ENCODE measurements at regions not wholly inside any gene's neighbourhood (a gene's known extent, or its start where the extent isn't known, plus 50 kb on each side); places are given as distances from the start of the nearest gene placed in this dataset.
A peak's percentile ranks its signal among the peaks of the same experiment; 100 is the strongest.
"Not testable (repeated sequence)": the region's sequence is repeated elsewhere in the genome, so short reads cannot be mapped to it uniquely, and the experiment has no call there.

- no peak for DNase-seq (ENCODE audit: low spot score)
- Histone ChIP-seq H3K27ac (no peak overlapping the region), H3K79me2 (no peaks in the 10 kb centered on the region), H4K20me1 (ENCODE audit: insufficient read depth, poor library complexity, severe bottlenecking) (no peaks in the 10 kb centered on the region), H3K4me2 (no peak overlapping the region), H3K4me3 (no peak overlapping the region), H3K36me3 (replicated peaks; ENCODE audit: insufficient read depth, low read depth) (no peaks in the 10 kb centered on the region), H3K9me3 (ENCODE audit: low read depth) (no peaks in the 10 kb centered on the region), H3K9me2 (replicated peaks; ENCODE audit: insufficient read depth) (no peaks in the 10 kb centered on the region), H2AFZ (no peak overlapping the region), H3K4me1 (ENCODE audit: insufficient read depth) (no peaks in the 10 kb centered on the region), H3K27me3 (no peaks in the 10 kb centered on the region)
- WGBS (ENCODE audit: low lambda C conversion rate, missing lambda C conversion rate): 89% methylated on average over 3 of the region's 3 CpGs
- no peak for TF ChIP-seq CTCF (IDR thresholded peaks at IDR 0.05; ENCODE audit: poor library complexity)
- no peak for TF ChIP-seq EZH2 (IDR thresholded peaks at IDR 0.05; ENCODE audit: borderline replicate concordance)
- TF ChIP-seq EZH2phosphoT487 (IDR thresholded peaks at IDR 0.05; ENCODE audit: low read depth, severe bottlenecking, unreplicated experiment): no peak
Observed at GRCh38 chr6:84304881-84305280, 77.4 kb upstream of the CEP162 start.

- not testable (repeated sequence) for H3K4me1 ChIP-seq (ENCODE audit: insufficient read depth); H3K27ac ChIP-seq; H3K36me3 ChIP-seq (replicated peaks; ENCODE audit: insufficient read depth, low read depth); H3K9me2 ChIP-seq (replicated peaks; ENCODE audit: insufficient read depth); H4K20me1 ChIP-seq (ENCODE audit: insufficient read depth, poor library complexity, severe bottlenecking); H2AFZ ChIP-seq; H3K9me3 ChIP-seq (ENCODE audit: low read depth); H3K79me2 ChIP-seq; H3K4me3 ChIP-seq; H3K4me2 ChIP-seq; H3K27me3 ChIP-seq; DNase-seq (ENCODE audit: low spot score)
- 95% methylated on average over 1 of the region's 1 CpG for WGBS (ENCODE audit: low lambda C conversion rate, missing lambda C conversion rate)
Observed at GRCh38 chr6:84291033-84291432, 63.6 kb upstream of the CEP162 start.

GRCh38 chr6:84284428-84285049, 57.1 kb upstream of the CEP162 start:
- no peak for TF ChIP-seq EZH2phosphoT487 (IDR thresholded peaks at IDR 0.05; ENCODE audit: low read depth, severe bottlenecking, unreplicated experiment)
- TF ChIP-seq CTCF (IDR thresholded peaks at IDR 0.05; ENCODE audit: poor library complexity): peak; percentile 44
- H2AFZ ChIP-seq: peak overlapping the region; percentile 37
- H4K20me1 ChIP-seq (ENCODE audit: insufficient read depth, poor library complexity, severe bottlenecking): no peaks in the 10 kb centered on the region
- H3K9me2 ChIP-seq (replicated peaks; ENCODE audit: insufficient read depth): no peaks in the 10 kb centered on the region
- H3K36me3 ChIP-seq (replicated peaks; ENCODE audit: insufficient read depth, low read depth): no peaks in the 10 kb centered on the region
- no peaks in the 10 kb centered on the region for H3K4me1 ChIP-seq (ENCODE audit: insufficient read depth)
- H3K27ac ChIP-seq: no peak overlapping the region
- no peaks in the 10 kb centered on the region for H3K79me2 ChIP-seq
- H3K9me3 ChIP-seq (ENCODE audit: low read depth): no peaks in the 10 kb centered on the region
- peak; percentile 29 for DNase-seq (ENCODE audit: low spot score)
- WGBS (ENCODE audit: low lambda C conversion rate, missing lambda C conversion rate): 39% methylated on average over 6 of the region's 6 CpGs
- no peaks in the 10 kb centered on the region for H3K27me3 ChIP-seq
- H3K4me2 ChIP-seq: no peak overlapping the region
- H3K4me3 ChIP-seq: no peak overlapping the region

GRCh38 chr6:84282550-84282949, 55.1 kb upstream of the CEP162 start:
- Histone ChIP-seq H3K27ac (no peak overlapping the region), H3K79me2 (no peaks in the 10 kb centered on the region), H3K36me3 (replicated peaks; ENCODE audit: insufficient read depth, low read depth) (no peaks in the 10 kb centered on the region), H3K27me3 (no peaks in the 10 kb centered on the region), H3K9me3 (ENCODE audit: low read depth) (no peaks in the 10 kb centered on the region), H3K9me2 (replicated peaks; ENCODE audit: insufficient read depth) (no peaks in the 10 kb centered on the region), H4K20me1 (ENCODE audit: insufficient read depth, poor library complexity, severe bottlenecking) (no peaks in the 10 kb centered on the region), H3K4me1 (ENCODE audit: insufficient read depth) (no peaks in the 10 kb centered on the region), H2AFZ (no peak overlapping the region), H3K4me2 (no peak overlapping the region), H3K4me3 (no peak overlapping the region)
- no peak for DNase-seq (ENCODE audit: low spot score)
- TF ChIP-seq EZH2 (IDR thresholded peaks at IDR 0.05; ENCODE audit: borderline replicate concordance): no peak
- 81% methylated on average over 10 of the region's 10 CpGs for WGBS (ENCODE audit: low lambda C conversion rate, missing lambda C conversion rate)

All from hepatocyte (in vitro differentiated cells).